Stimulated activated CD8-positive, alpha-beta memory T cell treated with anti-CD3 and anti-CD28 coated beads, Interleukin-7, amount 100 ng/mL, for 1 hour (primary cell): ENCODE measurements at regions not wholly inside any gene's neighbourhood (a gene's known extent, or its start where the extent isn't known, plus 50 kb on each side); places are given as distances from the start of the nearest gene placed in this dataset.

Experiments used
- DNase-seq, 2 donors: peaks; one replicate each; pipeline ENCODE4 v3.0.0-alpha.2; 2020; ENCODE audit warnings: low read depth in 2 of 2

- no peak for DNase-seq
Measured at GRCh38 chr12:11946161-11946560, 124.6 kb upstream of the BCL2L14 start.

DNA sequence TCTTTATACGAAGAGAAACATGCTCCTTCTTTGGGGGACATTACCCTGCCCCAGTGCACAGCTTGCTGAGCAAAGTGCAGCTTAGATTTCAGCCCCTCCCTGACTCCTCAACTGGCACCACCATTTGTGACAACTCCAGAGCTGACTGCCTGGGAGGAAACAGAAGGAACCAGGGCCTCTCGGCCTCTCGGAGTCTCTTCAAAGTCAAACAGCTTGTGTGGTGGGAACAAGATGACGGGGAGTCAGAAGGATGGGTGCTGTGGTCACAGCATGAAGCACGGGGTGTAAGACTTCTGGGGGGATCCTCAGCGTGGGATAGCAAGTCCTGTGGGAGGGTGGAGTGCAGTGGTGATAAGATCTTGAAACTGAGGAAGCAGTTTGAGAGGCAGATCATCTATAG, 123.5 kb upstream of the BCL2L14 start:
- no peak for DNase-seq

DNA sequence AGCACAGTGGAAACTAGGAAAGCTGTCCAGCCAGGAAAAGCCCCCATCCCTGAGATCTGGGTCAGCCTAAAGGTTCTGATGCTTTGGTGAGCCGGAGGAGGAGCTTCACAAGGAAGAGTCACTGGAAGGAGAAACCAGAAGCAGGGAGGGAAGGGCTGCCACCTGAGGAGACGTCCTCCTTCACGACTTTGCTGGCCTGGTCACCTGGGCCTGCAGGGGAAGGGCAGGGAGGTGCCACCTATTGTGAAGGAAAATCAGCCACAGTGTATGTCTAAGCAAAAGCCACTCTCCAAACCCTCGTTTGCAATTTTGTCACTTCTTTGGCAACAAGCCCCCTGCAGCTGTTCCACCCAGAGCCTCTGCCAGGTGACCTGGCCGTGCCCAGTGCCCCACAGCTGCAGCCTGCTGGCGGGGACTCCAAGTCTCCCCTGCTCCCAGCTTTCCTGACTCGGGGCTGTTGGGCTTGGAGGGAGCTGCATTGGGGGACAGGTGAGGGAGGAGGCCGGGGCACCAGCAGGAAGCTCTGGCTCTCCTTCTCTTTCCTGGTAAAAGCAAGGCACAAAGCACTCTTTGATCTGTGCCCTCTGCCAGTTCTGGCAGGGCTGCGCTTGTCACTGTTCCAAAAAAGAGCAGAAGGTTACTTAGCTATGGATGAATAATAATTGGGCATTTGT, 120.9 kb upstream of the BCL2L14 start:
- DNase-seq, result no peak

- DNase-seq, result no peak
Measured at GRCh38 chr12:11951209-11951608, 119.5 kb upstream of the BCL2L14 start.

- DNase-seq, result no peak
Measured at GRCh38 chr12:11953523-11953922, 117.2 kb upstream of the BCL2L14 start.

- no peak for DNase-seq
Measured at GRCh38 chr12:11954181-11954580, 116.6 kb upstream of the BCL2L14 start.

DNA sequence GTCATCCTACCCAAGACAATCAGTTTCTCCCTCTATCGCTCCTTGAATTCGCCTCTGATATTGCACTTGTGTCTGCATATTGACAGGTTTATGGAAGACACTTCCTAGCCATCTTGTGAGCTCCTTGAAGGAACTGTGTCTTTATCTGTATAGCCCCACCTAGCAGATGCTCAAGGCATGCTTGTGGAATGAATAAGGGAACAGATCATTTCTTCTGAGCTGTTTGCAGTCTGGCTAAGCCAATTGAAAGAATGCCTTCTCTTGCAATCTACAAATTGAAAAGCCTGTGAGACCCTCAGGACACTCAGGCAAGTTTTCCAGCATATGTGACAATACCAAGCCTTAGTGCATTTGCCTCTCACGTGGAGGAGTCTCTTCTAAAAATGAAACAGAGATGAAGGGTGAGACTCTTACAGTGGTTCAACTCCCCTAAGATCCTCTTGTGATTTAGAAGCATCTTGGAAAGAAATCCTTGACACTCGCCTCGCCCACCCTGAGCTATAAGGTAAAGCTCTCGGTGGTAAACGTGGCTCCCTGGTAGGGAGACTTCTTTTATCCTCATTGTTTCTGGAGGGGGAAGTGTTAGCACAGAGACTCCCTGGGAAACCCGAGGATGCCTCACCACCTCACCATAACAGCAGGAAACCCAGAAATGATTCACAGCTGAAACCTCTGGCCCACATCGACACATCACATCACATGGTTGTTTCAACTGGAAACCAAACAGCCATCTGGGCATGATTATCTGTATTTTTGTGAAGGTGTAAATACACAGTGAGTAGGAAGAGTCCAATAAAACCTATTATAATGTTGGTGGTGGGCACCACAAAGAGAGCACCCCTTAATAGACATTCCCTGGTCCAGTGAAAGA, 112.3 kb upstream of the BCL2L14 start:
- no peak for DNase-seq

- DNase-seq, result no peak
Measured at GRCh38 chr12:11959117-11959823, 111.5 kb upstream of the BCL2L14 start.

GRCh38 chr12:11960646-11961045, 110.1 kb upstream of the BCL2L14 start:
- no peak for DNase-seq

DNA sequence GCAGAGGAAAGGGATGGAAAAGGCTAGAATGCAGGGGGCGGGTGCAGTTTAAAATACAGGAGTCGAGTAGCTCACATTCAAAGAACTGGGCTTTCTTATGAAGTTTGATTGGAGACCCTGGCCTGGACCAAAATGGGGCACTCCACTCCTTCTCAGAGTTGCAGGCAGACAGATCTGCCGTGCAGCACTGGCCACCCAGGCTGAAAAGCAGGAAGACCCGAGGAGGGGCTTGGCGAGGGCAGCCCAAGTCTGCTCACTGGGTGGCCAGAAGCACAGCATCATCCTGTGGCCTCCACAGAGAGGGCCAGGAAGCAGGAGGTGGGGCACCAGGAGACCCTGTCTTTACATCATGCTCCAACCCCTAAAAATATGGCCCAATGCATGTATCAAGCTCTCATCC, 109.1 kb upstream of the BCL2L14 start:
- no peak for DNase-seq

- no peak for DNase-seq
Measured at GRCh38 chr12:11962860-11963259, 107.9 kb upstream of the BCL2L14 start.

- no peak for DNase-seq
Measured at GRCh38 chr12:11963841-11964471, 106.8 kb upstream of the BCL2L14 start.

- no peak for DNase-seq
Measured at GRCh38 chr12:11965258-11965910, 105.4 kb upstream of the BCL2L14 start.

DNA sequence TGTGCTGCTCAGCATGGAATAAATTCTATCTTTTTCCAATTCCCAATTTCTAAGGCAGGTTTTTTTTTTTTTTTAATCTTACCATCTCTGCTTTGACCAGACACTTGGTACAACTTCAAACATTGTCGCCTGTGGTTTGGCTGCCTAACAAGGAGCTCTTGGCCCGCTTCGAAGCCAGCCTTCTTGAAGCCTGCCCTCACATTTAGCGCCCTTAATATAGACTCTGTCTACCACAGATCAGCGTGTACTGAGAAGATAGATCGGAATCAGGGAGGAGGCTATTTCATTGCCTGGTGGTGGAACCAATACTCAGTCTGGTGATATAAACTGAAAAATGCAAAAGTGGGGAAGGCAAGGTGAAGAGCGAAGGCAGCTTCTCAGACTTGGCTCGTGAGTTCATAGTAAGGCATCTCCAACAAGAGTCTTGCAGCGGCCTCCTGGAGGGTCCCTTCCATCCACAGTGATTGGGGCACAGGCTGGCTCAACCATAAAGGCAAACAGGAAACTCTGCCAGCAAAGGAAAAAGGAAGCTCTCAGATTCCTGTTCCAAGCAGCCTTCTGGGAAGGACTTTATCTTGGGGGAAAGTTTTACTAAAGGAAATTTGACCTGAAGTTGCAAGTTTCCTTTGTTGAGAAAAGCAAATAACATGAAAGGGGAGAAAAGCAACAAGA, 103.2 kb upstream of the BCL2L14 start:
- no peak for DNase-seq

DNA sequence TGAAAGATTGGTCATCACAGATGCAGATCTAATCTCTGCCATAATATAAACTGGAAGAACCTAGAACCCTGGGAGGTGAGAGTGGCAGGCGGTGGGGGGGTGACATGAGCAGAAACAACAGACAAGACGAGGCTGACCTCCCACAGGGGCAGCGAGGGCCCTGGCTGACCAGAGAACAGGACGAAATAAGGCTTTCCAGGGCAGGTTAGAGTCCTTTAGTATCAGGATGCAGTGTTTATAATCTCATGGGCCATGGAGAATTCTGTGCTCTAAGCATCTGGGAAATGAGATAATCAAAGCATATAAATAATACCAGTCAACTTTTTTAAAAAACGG, 102.7 kb upstream of the BCL2L14 start:
- DNase-seq, result no peak

DNA sequence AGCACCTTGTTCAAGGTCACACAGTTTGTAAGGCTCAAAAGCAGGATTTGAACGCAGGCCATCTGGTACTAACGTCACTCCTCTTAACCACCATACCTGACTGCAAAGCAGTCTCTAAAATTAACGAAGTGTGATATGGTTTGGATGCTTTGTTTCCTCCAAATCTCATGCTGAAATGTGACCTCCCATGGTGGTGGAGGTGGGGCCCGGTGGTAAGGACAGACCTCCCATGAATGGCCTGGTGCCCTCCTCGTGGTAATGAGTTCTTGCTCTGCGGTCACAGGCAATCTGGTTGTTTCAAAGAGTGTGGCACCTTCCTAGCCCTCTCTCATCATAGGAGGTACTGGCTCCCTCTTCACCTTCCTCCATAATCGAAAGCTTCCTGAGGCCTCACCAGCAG, 102.2 kb upstream of the BCL2L14 start:
- no peak for DNase-seq

GRCh38 chr12:11969437-11970154, 101.1 kb upstream of the BCL2L14 start:
- no peak for DNase-seq

- DNase-seq, result no peak
Measured at GRCh38 chr12:11970155-11970520, 100.6 kb upstream of the BCL2L14 start.

- DNase-seq, result no peak
Measured at GRCh38 chr12:11973396-11973795, 97.3 kb upstream of the BCL2L14 start.

- no peak for DNase-seq
Measured at GRCh38 chr12:11976005-11976404, 94.7 kb upstream of the BCL2L14 start.
